ENCODE measurements at regions not wholly inside any gene's neighbourhood (a gene's known extent, or its start where the extent isn't known, plus 50 kb on each side); places are given as distances from the start of the nearest gene placed in this dataset.

- TF ChIP-seq CTCF (IDR thresholded peaks at IDR 0.05) (no peak), ZFX (IDR thresholded peaks at IDR 0.05; ENCODE audit: borderline replicate concordance) (no peak)
These were observed 265.7 kb upstream of the ANKRD55 start for GRCh38 chr5:56498759-56499395.
